Endothelial cell of umbilical vein (primary cell): ENCODE measurements at regions not wholly inside any gene's neighbourhood (a gene's known extent, or its start where the extent isn't known, plus 50 kb on each side); places are given as distances from the start of the nearest gene placed in this dataset.

ENCODE experiments used
- BruUV-seq: library from RNA; stranded (reverse); fragments of 400-500 nt; replicated peaks from 2 replicates; lab custom pipeline; 2021; lab: Mats Ljungman, UMichigan
- CTCF ChIA-PET: fragments of 300-600, 350-600 bp; sonication (Branson Sonifier 250); formaldehyde crosslinking; loops from one replicate; lab custom pipeline; 2021; ENCODE audit warnings: antibody characterized with exemption, inconsistent platforms; lab: Charles Lee
- POLR2A ChIA-PET: fragments of 300-600, 350-600 bp; sonication (Branson Sonifier 250); formaldehyde crosslinking; loops from one replicate; lab custom pipeline; 2021; ENCODE audit warnings: antibody characterized with exemption, inconsistent platforms; lab: Charles Lee
- DNase-seq: peaks from one replicate; pipeline ENCODE4 v3.0.0-alpha.2; 2011; ENCODE audit warnings: low read depth, low spot score
- FAIRE-seq: peaks from 2 replicates; lab custom pipeline; 2011; peaks lifted over from hg19 to GRCh38; lab: Jason Lieb, UNC
- H2AFZ ChIP-seq: 2 replicates; pipeline ENCODE4 v1.6.0; 2012; ENCODE audit warnings: low read depth, low read length, control low read depth, inconsistent platforms
- H3K27ac ChIP-seq: 2 replicates; pipeline ENCODE4 v1.5.1; 2011; ENCODE audit warnings: low read depth, mild to moderate bottlenecking, control low read depth, low read length, moderate library complexity; ENCODE audit not compliant: insufficient read depth
- H3K27me3 ChIP-seq, 2 experiments: 2 replicates each; pipeline versions ENCODE4 v1.6.0 to v1.6.1; 2011; ENCODE audit warnings: low read length in 2 of 2, mixed read lengths in 1 of 2; ENCODE audit not compliant: control insufficient read depth in 2 of 2, insufficient read depth in 2 of 2
- H3K36me3 ChIP-seq, 2 experiments: 2 replicates in 1 of 2; 3 replicates in 1 of 2; pipeline ENCODE4 v1.5.1; 2011; ENCODE audit warnings: low read length in 2 of 2, mild to moderate bottlenecking in 1 of 2, moderate library complexity in 1 of 2; ENCODE audit not compliant: control insufficient read depth in 2 of 2, insufficient read depth in 2 of 2; ENCODE audit errors: extremely low read depth in 1 of 2
- H3K4me1 ChIP-seq: 3 replicates; pipeline ENCODE4 v1.5.1; 2011; ENCODE audit warnings: mild to moderate bottlenecking, low read length; ENCODE audit not compliant: control insufficient read depth, insufficient read depth; ENCODE audit errors: extremely low read depth
- H3K4me2 ChIP-seq: 2 replicates; pipeline ENCODE4 v1.6.1; 2011; ENCODE audit warnings: low read length, control low read depth, mixed read lengths; ENCODE audit not compliant: insufficient read depth
- H3K4me3 ChIP-seq, 3 experiments: fragments of 200-600 bp in 1 of 3; sonication (generic), shearing (Covaris generic) in 1 of 3; replicated peaks in 1 of 3; 2 replicates each; pipeline ENCODE4 v1.5.1; 2011 to 2016; ENCODE audit warnings: control low read depth in 3 of 3, low read length in 3 of 3, mild to moderate bottlenecking in 2 of 3, inconsistent platforms in 1 of 3, low read depth in 1 of 3, moderate library complexity in 1 of 3; ENCODE audit not compliant: insufficient read depth in 1 of 3
- H3K79me2 ChIP-seq: 2 replicates; pipeline ENCODE4 v1.6.0; 2012; ENCODE audit warnings: low read length, inconsistent platforms; ENCODE audit not compliant: control insufficient read depth, insufficient read depth
- H3K9ac ChIP-seq: replicated peaks from 2 replicates; pipeline ENCODE3; 2011; ENCODE audit warnings: low read length, control low read depth; ENCODE audit not compliant: insufficient read depth; ENCODE audit errors: extremely low read depth
- H3K9me1 ChIP-seq: replicated peaks from 3 replicates; pipeline ENCODE4 v1.6.0; 2011; ENCODE audit warnings: mild to moderate bottlenecking, low read length; ENCODE audit not compliant: control insufficient read depth, insufficient read depth; ENCODE audit errors: extremely low read depth
- H3K9me3 ChIP-seq: replicated peaks from 2 replicates; pipeline ENCODE4 v1.5.1; 2012; ENCODE audit warnings: low read length, inconsistent platforms; ENCODE audit not compliant: control insufficient read depth, insufficient read depth
- H4K20me1 ChIP-seq: replicated peaks from 2 replicates; pipeline ENCODE3; 2011; ENCODE audit warnings: mild to moderate bottlenecking, low read length; ENCODE audit not compliant: control insufficient read depth, insufficient read depth; ENCODE audit errors: extremely low read depth
- CTCF ChIP-seq, 2 donors: IDR thresholded peaks; 1 replicate in 1 of 2; 2 replicates in 1 of 2; pipeline ENCODE4 v1.5.1; 2011; ENCODE audit warnings: low read length in 2 of 2, mild to moderate bottlenecking in 2 of 2, moderate library complexity in 2 of 2, control low read depth in 1 of 2, inconsistent platforms in 1 of 2, low read depth in 1 of 2; ENCODE audit not compliant: insufficient read depth in 1 of 2; ENCODE audit errors: extremely low read depth in 1 of 2
- EZH2 ChIP-seq: IDR thresholded peaks from 2 replicates; pipeline ENCODE4 v1.6.1; 2012; ENCODE audit warnings: borderline replicate concordance, low read depth, mild to moderate bottlenecking, moderate library complexity, low read length, inconsistent platforms; ENCODE audit not compliant: severe bottlenecking
- FOS ChIP-seq: IDR thresholded peaks from 2 replicates; pipeline ENCODE4 v1.6.1; 2011; ENCODE audit warnings: mild to moderate bottlenecking, low read length, moderate library complexity, borderline replicate concordance; ENCODE audit not compliant: insufficient read depth
- GATA2 ChIP-seq: IDR thresholded peaks from 2 replicates; pipeline ENCODE4 v1.7.0; 2011; ENCODE audit warnings: low read depth, mild to moderate bottlenecking, moderate library complexity, mixed read lengths, low read length; ENCODE audit not compliant: insufficient read length, insufficient read depth
- JUN ChIP-seq: IDR thresholded peaks from 2 replicates; pipeline ENCODE4 v1.6.1; 2011; ENCODE audit warnings: borderline replicate concordance, low read depth; ENCODE audit not compliant: insufficient read length, insufficient read depth
- MAX ChIP-seq: IDR thresholded peaks from 2 replicates; pipeline ENCODE4 v1.6.1; 2011; ENCODE audit not compliant: insufficient read depth, insufficient read length
- MYC ChIP-seq: IDR thresholded peaks from one replicate; pipeline ENCODE4 v1.6.1; 2011; ENCODE audit warnings: mild to moderate bottlenecking, low read depth, low read length
- POLR2A ChIP-seq: IDR thresholded peaks from 2 replicates; pipeline ENCODE4 v1.6.1; 2012; ENCODE audit warnings: low read depth, mild to moderate bottlenecking, control low read depth, low read length
- POLR2AphosphoS5 ChIP-seq: IDR thresholded peaks from 2 replicates; pipeline ENCODE4 v1.6.1; 2012; ENCODE audit warnings: low read depth, mild to moderate bottlenecking, control low read depth, low read length, moderate library complexity; ENCODE audit not compliant: insufficient read depth
- dilution Hi-C: fragments of 300-500 bp; cut with MboI; formaldehyde crosslinking; loops from one replicate; pipeline ENCODE4 v1.15.0; 2019; ENCODE audit warnings: low sequenced_read_pairs; ENCODE audit not compliant: extremely low pct_ligation_motif_present
- intact Hi-C: fragments of 100-400 bp; cut with micrococcal nuclease; formaldehyde crosslinking; loops from one replicate; pipeline ENCODE4 v1.10.0; 2022

GRCh38 chr2:176843208-176843607, 369.4 kb upstream of the HNRNPA3 start:
- ChIA-PET CTCF (no interaction called here), POLR2A (no interaction called here)
- no peaks in the 10 kb centered on the region for H3K79me2 ChIP-seq

More at GRCh38 chr2:176843208-176843607, 369.4 kb upstream of the HNRNPA3 start:
- intact Hi-C loops (no loop called here), dilution Hi-C loops (no loop called here)
- no TSS peak for BruUV-seq
- Histone ChIP-seq H4K20me1 (no peaks in the 10 kb centered on the region), H3K27ac (no peak overlapping the region), H3K4me3 (no peak overlapping the region), H3K9me1 (no peaks in the 10 kb centered on the region), H3K9ac (no peak overlapping the region), H2AFZ (no peak overlapping the region), H3K36me3 (no peaks in the 10 kb centered on the region), H3K4me1 (no peaks in the 10 kb centered on the region), H3K9me3 (no peaks in the 10 kb centered on the region), H3K27me3 (no peaks in the 10 kb centered on the region), H3K4me2 (no peak overlapping the region)
- FAIRE-seq (no peak), DNase-seq (no peak)
- TF ChIP-seq CTCF (IDR thresholded peaks at IDR 0.05; ENCODE audit: extremely low read depth in 1 of 2, insufficient read depth in 1 of 2, low read depth in 1 of 2, low read length in 2 of 2) (no peak), EZH2 (no peak), POLR2A (no peak), FOS (no peak), GATA2 (no peak), JUN (no peak), MAX (no peak), POLR2AphosphoS5 (no peak), MYC (no peak)
